SU-DHL-6 (cell line): ENCODE measurements at regions not wholly inside any gene's neighbourhood (a gene's known extent, or its start where the extent isn't known, plus 50 kb on each side); places are given as distances from the start of the nearest gene placed in this dataset.

Source experiments
- H2AFZ ChIP-seq: fragments of 200-600 bp; sonication (generic); 2 replicates; pipeline ENCODE4 v1.6.1; 2014; ENCODE audit warnings: low read depth, mild to moderate bottlenecking, moderate library complexity, mixed read lengths, antibody characterized with exemption, low read length; ENCODE audit not compliant: severe bottlenecking
- H3F3A ChIP-seq: fragments of 200-600 bp; shearing (Covaris generic); 2 replicates; pipeline ENCODE4 v1.6.0; 2016; ENCODE audit warnings: antibody characterized with exemption, mild to moderate bottlenecking; ENCODE audit not compliant: insufficient read depth
- H3K27ac ChIP-seq: fragments of 200-600 bp; sonication (generic); 2 replicates; pipeline ENCODE4 v1.5.1; 2016; ENCODE audit warnings: low read depth, mild to moderate bottlenecking, low read length, moderate library complexity, mixed read lengths
- H3K27me3 ChIP-seq: fragments of 200-600 bp; sonication (generic), shearing (Covaris generic); 2 replicates; pipeline ENCODE4 v1.6.0; 2014; ENCODE audit warnings: mild to moderate bottlenecking, low read length
- H3K36me3 ChIP-seq: fragments of 200-600 bp; sonication (generic); 2 replicates; pipeline ENCODE4 v1.6.1; 2014; ENCODE audit warnings: mild to moderate bottlenecking, low read length, mixed read lengths
- H3K4me2 ChIP-seq: fragments of 300-600, 200-600 bp; shearing (Covaris generic), sonication (generic); 2 replicates; pipeline ENCODE4 v1.6.0; 2014; ENCODE audit warnings: low read length, low read depth, mild to moderate bottlenecking; ENCODE audit not compliant: poor library complexity, severe bottlenecking
- H3K4me3 ChIP-seq: fragments of 200-600 bp; sonication (generic); 2 replicates; pipeline ENCODE4 v1.5.1; 2014; ENCODE audit warnings: antibody characterized with exemption, low read length, mild to moderate bottlenecking, mixed read lengths; ENCODE audit not compliant: insufficient read depth, poor library complexity, severe bottlenecking
- H3K79me2 ChIP-seq: fragments of 200-600 bp; sonication (generic); 2 replicates; pipeline ENCODE4 v1.6.1; 2014; ENCODE audit warnings: mild to moderate bottlenecking, low read length, moderate library complexity; ENCODE audit not compliant: insufficient read depth
- H3K9ac ChIP-seq: fragments of 200-600 bp; sonication (generic); 2 replicates; pipeline ENCODE4 v1.7.0; 2014; ENCODE audit warnings: mild to moderate bottlenecking, low read length
- H3K9me2 ChIP-seq: fragments of 200-600 bp; sonication (generic); replicated peaks from 2 replicates; pipeline ENCODE4 v1.6.1; 2014; ENCODE audit warnings: low read length; ENCODE audit not compliant: insufficient read depth
- H3K9me3 ChIP-seq: fragments of 200-600 bp; sonication (generic); 2 replicates; pipeline ENCODE4 v1.6.1; 2014; ENCODE audit warnings: low read length, mixed read lengths; ENCODE audit not compliant: insufficient read depth
- H4K20me1 ChIP-seq: fragments of 200-600 bp; sonication (generic); 2 replicates; pipeline ENCODE4 v1.6.1; 2014; ENCODE audit warnings: low read depth, mild to moderate bottlenecking, antibody characterized with exemption, low read length, moderate library complexity, mixed read lengths
- CTCF ChIP-seq: fragments of 200-600 bp; sonication (generic); IDR thresholded peaks from one replicate; pipeline ENCODE4 v1.5.1; 2017; ENCODE audit warnings: antibody characterized with exemption, mild to moderate bottlenecking, low read length, moderate library complexity; ENCODE audit not compliant: insufficient read depth, poor library complexity, severe bottlenecking
- EZH2phosphoT487 ChIP-seq: fragments of 200-600 bp; sonication (generic), shearing (Covaris generic); conservative IDR thresholded peaks from 2 replicates; pipeline ENCODE4 v1.6.1; 2018; ENCODE audit warnings: mild to moderate bottlenecking, antibody characterized with exemption, low read length, moderate library complexity, mixed read lengths

- Histone ChIP-seq H2AFZ (no peak overlapping the region), H3K9me2 (no peaks in the 10 kb centered on the region), H4K20me1 (no peaks in the 10 kb centered on the region), H3K36me3 (no peaks in the 10 kb centered on the region), H3K4me2 (no peak overlapping the region), H3K9me3 (no peaks in the 10 kb centered on the region), H3K4me3 (no peak overlapping the region), H3K27me3 (no peaks in the 10 kb centered on the region), H3K27ac (no peak overlapping the region), H3K9ac (no peak overlapping the region), H3K79me2 (no peaks in the 10 kb centered on the region), H3F3A (no peaks in the 10 kb centered on the region)
- TF ChIP-seq EZH2phosphoT487 = no peak
- no peak for TF ChIP-seq CTCF
Observed at GRCh38 chr7:38127216-38128207, 50.5 kb upstream of the STARD3NL start.
